ENCODE measurements at regions not wholly inside any gene's neighbourhood (a gene's known extent, or its start where the extent isn't known, plus 50 kb on each side); places are given as distances from the start of the nearest gene placed in this dataset.

DNA sequence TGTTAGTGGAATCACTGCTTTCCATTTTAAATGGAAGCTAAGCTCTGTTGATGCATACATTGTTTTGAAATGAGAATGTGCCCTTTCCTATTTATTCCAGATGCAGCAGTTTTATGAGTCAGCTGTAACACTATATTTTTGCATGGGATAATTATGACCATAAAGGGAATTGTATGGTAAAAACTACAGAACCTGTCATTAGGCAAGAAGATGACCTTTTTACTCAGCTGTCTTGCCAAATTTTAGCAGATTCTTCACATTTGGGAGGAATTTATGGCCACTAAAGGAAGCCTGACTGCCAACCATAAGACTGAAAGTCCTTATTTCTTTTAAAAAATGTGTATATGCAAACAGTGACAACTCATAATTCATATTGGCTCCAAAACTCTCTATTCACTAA, 356.3 kb upstream of the PRMT6 start:
- Histone ChIP-seq H3K36me3 (no peaks in the 10 kb centered on the region), H3K27me3 (ENCODE audit: low read depth) (no peaks in the 10 kb centered on the region), H3K9me3 (replicated peaks) (no peaks in the 10 kb centered on the region), H3K27ac (replicated peaks) (no peak overlapping the region), H3K4me1 (no peaks in the 10 kb centered on the region), H3K4me3 (no peak overlapping the region)
- TF ChIP-seq CTCF (IDR thresholded peaks at IDR 0.05; ENCODE audit: borderline replicate concordance): no peak
- no peak for DNase-seq
- intact Hi-C loops (cut with micrococcal nuclease): no loop called here

DNA sequence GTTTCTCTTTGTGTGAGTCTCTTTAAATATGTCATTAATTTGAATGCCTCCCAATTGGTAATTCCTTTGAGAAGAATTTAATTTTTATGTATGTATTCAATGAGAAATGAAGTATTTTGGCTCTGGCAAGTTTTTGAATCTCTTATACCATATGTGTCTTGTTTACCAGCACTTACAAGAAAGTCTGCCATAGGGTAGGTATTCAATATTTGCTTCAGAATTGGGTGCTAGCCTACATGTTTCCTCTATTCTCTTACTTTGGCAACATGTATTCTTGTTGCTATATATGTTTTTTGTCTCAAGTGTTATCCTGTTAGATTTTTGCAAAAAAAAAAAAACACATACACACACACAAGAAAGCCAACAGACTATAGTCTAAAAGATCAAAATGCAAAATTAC, 350.5 kb upstream of the PRMT6 start:
- H3K27me3 ChIP-seq (ENCODE audit: low read depth): no peaks in the 10 kb centered on the region
- H3K9me3 ChIP-seq (replicated peaks): peaks cover 5% of the 10 kb centered on the region
- no peak overlapping the region for H3K27ac ChIP-seq (replicated peaks)
- intact Hi-C loops (cut with micrococcal nuclease): no loop called here
- H3K4me3 ChIP-seq: no peak overlapping the region
- DNase-seq: no peak
- H3K36me3 ChIP-seq: no peaks in the 10 kb centered on the region
- no peak for TF ChIP-seq CTCF (IDR thresholded peaks at IDR 0.05; ENCODE audit: borderline replicate concordance)
- no peaks in the 10 kb centered on the region for H3K4me1 ChIP-seq

DNA sequence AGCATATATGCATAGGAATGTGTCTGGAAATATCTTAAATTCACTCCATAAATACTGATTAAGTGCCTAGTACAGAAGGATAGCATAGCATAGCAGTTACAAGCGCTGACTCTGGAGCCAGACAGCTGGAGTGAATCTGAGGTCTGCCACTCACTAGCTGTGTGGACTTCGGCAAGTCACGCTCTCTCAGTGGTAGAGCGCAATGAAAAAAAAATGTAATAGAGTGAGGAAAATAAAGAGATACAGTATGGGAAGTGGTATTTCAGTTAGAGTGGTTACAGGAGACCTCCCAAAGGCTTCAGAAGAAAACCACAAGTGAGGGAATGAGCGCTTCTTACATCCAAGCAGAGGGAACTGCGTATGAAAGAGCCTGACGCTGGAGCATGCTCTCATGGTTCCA, 338.9 kb upstream of the PRMT6 start:
- H3K27ac ChIP-seq (replicated peaks): no peak overlapping the region
- H3K36me3 ChIP-seq: no peaks in the 10 kb centered on the region
- intact Hi-C loops (cut with micrococcal nuclease): no loop called here
- DNase-seq: no peak
- no peaks in the 10 kb centered on the region for H3K27me3 ChIP-seq (ENCODE audit: low read depth)
- H3K4me3 ChIP-seq: no peak overlapping the region
- no peaks in the 10 kb centered on the region for H3K4me1 ChIP-seq
- H3K9me3 ChIP-seq (replicated peaks): peaks cover 22% of the 10 kb centered on the region
- TF ChIP-seq CTCF (IDR thresholded peaks at IDR 0.05; ENCODE audit: borderline replicate concordance): no peak

GRCh38 chr1:106721790-106722189, 334.7 kb upstream of the PRMT6 start:
- Histone ChIP-seq H3K27ac (replicated peaks) (no peak overlapping the region), H3K9me3 (replicated peaks) (peaks cover 14% of the 10 kb centered on the region)
- intact Hi-C loops (cut with micrococcal nuclease): no loop called here

DNA sequence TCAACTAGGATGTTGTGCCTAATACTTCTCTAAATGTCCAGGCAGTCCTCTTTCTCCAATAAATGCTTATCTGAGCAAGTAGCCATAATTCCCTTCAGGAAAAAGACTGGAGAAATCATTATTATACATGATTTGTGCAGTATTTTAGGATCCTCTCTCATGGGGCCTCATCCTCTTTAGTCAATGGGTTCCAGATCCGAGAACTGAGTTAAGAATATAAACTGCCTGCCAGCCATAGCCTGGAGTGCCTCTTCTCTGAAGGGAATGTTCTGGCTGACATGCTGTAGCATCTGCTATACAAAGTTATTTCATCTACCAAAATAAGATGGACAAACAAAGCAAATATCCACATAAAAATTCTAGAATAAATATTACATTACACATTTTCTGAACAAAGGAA, 334.0 kb upstream of the PRMT6 start:
- intact Hi-C loops (cut with micrococcal nuclease): no loop called here
- Histone ChIP-seq H3K4me3 (no peak overlapping the region), H3K4me1 (no peaks in the 10 kb centered on the region), H3K36me3 (no peaks in the 10 kb centered on the region), H3K27me3 (ENCODE audit: low read depth) (no peaks in the 10 kb centered on the region), H3K9me3 (replicated peaks) (peaks cover 14% of the 10 kb centered on the region), H3K27ac (replicated peaks) (no peak overlapping the region)
- TF ChIP-seq CTCF (IDR thresholded peaks at IDR 0.05; ENCODE audit: borderline replicate concordance): no peak
- no peak for DNase-seq

More at GRCh38 chr1:106721790-106722189, 334.7 kb upstream of the PRMT6 start:
- H3K4me1 ChIP-seq: no peaks in the 10 kb centered on the region
- H3K27me3 ChIP-seq (ENCODE audit: low read depth): no peaks in the 10 kb centered on the region
- no peaks in the 10 kb centered on the region for H3K36me3 ChIP-seq
- DNase-seq: no peak
- no peak overlapping the region for H3K4me3 ChIP-seq
- no peak for TF ChIP-seq CTCF (IDR thresholded peaks at IDR 0.05; ENCODE audit: borderline replicate concordance)

- Histone ChIP-seq H3K4me1 (no peaks in the 10 kb centered on the region), H3K27ac (replicated peaks) (no peak overlapping the region), H3K36me3 (no peaks in the 10 kb centered on the region), H3K27me3 (ENCODE audit: low read depth) (no peaks in the 10 kb centered on the region), H3K9me3 (replicated peaks) (peaks cover 14% of the 10 kb centered on the region), H3K4me3 (no peak overlapping the region)
- no peak for TF ChIP-seq CTCF (IDR thresholded peaks at IDR 0.05; ENCODE audit: borderline replicate concordance)
- intact Hi-C loops (cut with micrococcal nuclease): no loop called here
- DNase-seq: no peak
Measured at GRCh38 chr1:106727171-106727570, 329.3 kb upstream of the PRMT6 start.

Measured in left ventricle myocardium inferior (tissue), 1 donor.